GM21528 (cell line): ENCODE measurements at regions not wholly inside any gene's neighbourhood (a gene's known extent, or its start where the extent isn't known, plus 50 kb on each side); places are given as distances from the start of the nearest gene placed in this dataset.
"Not testable (repeated sequence)": the region's sequence is repeated elsewhere in the genome, so short reads cannot be mapped to it uniquely, and the experiment has no call there.

ENCODE experiments used
- ATAC-seq: cut with Tn5 transposase; IDR thresholded peaks from one replicate; pipeline ENCODE4 v1.9.1; 2021; ENCODE audit warnings: mild to moderate bottlenecking, moderate library complexity; ENCODE audit not compliant: unreplicated experiment, low FRiP score

- ATAC-seq: not testable (repeated sequence)
Measured at GRCh38 chr3:103564116-103564515, 1129.3 kb downstream of the ZPLD1 start.

GRCh38 chr3:103585809-103586208, 1151.0 kb downstream of the ZPLD1 start:
- ATAC-seq: no peak

GRCh38 chr3:103589770-103590169, 1155.0 kb downstream of the ZPLD1 start:
- ATAC-seq: no peak

GRCh38 chr3:103600844-103601243, 1166.0 kb downstream of the ZPLD1 start:
- ATAC-seq: no peak

GRCh38 chr3:103601666-103602065, 1166.9 kb downstream of the ZPLD1 start:
- no peak for ATAC-seq

- no peak for ATAC-seq
Measured at GRCh38 chr3:103609472-103609871, 1174.7 kb downstream of the ZPLD1 start.

- ATAC-seq: no peak
Measured at GRCh38 chr3:103613397-103614156, 1178.8 kb downstream of the ZPLD1 start.

- no peak for ATAC-seq
Measured at GRCh38 chr3:103614719-103615118, 1179.9 kb downstream of the ZPLD1 start.

GRCh38 chr3:103617961-103618360, 1183.1 kb downstream of the ZPLD1 start:
- no peak for ATAC-seq

GRCh38 chr3:103624271-103624670, 1189.5 kb downstream of the ZPLD1 start:
- no peak for ATAC-seq

GRCh38 chr3:103629391-103629790, 1194.6 kb downstream of the ZPLD1 start:
- no peak for ATAC-seq

- no peak for ATAC-seq
Measured at GRCh38 chr3:103644450-103644849, 1209.6 kb downstream of the ZPLD1 start.

- ATAC-seq: no peak
Measured at GRCh38 chr3:103653996-103654395, 1219.2 kb downstream of the ZPLD1 start.

GRCh38 chr3:103657756-103658155, 1222.9 kb downstream of the ZPLD1 start:
- no peak for ATAC-seq

GRCh38 chr3:103660810-103661209, 1226.0 kb downstream of the ZPLD1 start:
- ATAC-seq: no peak

GRCh38 chr3:103662591-103662990, 1227.8 kb downstream of the ZPLD1 start:
- no peak for ATAC-seq

- ATAC-seq: no peak
Measured at GRCh38 chr3:103672346-103672745, 1237.5 kb downstream of the ZPLD1 start.

- no peak for ATAC-seq
Measured at GRCh38 chr3:103684904-103685303, 1250.1 kb downstream of the ZPLD1 start.

- no peak for ATAC-seq
Measured at GRCh38 chr3:103685939-103686338, 1251.1 kb downstream of the ZPLD1 start.

GRCh38 chr3:103690536-103690935, 1255.7 kb downstream of the ZPLD1 start:
- no peak for ATAC-seq

- no peak for ATAC-seq
Measured at GRCh38 chr3:103693831-103694230, 1259.0 kb downstream of the ZPLD1 start.

- no peak for ATAC-seq
Measured at GRCh38 chr3:103698646-103699045, 1263.8 kb downstream of the ZPLD1 start.

- ATAC-seq: no peak
Measured at GRCh38 chr3:103699228-103699627, 1264.4 kb downstream of the ZPLD1 start.
